ENCODE measurements at regions not wholly inside any gene's neighbourhood (a gene's known extent, or its start where the extent isn't known, plus 50 kb on each side); places are given as distances from the start of the nearest gene placed in this dataset.
A peak's percentile ranks its signal among the peaks of the same experiment; 100 is the strongest.

DNA sequence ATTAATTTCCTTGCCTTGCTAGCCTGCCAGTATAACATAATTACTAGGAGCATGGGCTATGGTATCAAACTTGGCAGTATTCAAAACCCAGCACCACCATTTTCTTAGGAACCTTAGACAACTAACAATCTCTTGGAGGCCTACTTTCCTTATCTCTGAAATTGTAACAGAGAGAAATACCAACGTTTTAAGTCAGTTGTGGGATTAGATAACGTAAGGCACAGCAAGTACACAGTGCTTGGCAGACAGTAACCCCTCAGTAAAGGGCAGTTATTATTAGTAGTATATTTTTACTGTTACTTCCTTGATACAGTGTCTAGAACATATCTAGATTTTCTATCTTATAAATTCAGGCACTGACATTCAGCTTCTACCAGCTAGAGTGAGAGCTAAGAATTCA is 309.6 kb downstream of the ACTL7B start:
- no peak for DNase-seq

DNA sequence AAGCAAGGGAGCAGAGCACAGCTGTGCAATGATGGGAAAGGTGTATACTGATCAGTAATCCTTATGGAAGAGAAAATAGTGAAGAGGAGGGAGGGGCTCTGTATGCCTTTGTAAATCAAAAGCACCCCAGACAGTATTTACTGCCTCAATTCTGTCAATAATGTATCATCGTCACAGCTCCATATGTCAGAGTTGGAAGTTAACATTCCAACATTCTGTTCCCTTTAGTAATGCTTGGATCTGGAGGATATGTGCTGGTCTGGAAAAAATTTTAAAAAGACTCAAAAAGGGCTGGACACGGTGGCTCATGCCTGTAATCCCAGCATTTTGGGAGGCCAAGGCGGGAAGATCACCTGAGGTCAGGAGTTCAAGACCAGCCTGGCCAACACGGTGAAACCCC is 310.4 kb downstream of the ACTL7B start:
- peak; percentile 29 for DNase-seq

DNA sequence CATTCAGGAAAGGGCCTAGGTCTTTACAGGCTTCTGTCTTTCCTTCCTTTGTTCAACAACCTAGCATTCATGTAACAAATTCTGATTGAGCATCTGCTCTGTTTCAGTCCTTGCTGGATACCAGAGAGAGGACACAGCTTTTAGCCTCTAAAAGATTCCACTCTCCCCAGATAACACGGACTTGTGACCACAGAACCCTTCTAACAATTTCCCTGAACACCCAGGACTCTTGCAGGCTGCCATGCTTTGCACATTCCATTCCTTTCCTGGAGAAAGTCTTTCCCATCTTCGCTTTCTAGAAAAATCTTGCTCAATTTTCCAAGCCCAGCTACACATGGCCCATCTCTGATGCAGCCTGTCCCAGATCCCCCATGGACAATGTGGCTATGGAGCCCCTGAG is 310.9 kb downstream of the ACTL7B start:
- DNase-seq: peak; percentile 22

DNA sequence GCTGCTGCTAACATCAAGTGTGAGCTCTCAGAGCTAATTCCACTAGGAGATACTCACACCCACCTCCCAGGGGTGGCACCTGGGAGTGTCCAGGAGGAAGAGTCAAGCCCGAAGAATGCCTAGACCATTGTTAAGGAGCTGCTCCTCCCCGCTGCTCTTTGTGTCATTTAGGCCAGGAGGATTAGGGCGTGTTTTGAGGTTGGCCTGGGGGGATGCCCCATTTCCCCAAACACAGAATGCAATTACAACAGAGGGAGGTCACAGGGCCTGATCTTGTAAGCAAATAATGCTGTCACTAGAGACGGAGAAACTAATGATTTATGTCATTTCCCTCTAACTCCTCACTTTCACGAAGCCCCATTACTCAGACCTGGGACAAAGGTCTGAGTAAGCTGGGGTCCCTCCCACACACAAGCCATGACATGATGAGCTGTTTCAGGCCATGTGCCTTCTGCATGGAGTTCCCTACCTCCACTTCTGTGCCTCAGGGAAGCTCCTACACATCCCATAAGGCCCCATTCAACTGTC is 312.5 kb downstream of the ACTL7B start:
- DNase-seq: peak; percentile 23

DNA sequence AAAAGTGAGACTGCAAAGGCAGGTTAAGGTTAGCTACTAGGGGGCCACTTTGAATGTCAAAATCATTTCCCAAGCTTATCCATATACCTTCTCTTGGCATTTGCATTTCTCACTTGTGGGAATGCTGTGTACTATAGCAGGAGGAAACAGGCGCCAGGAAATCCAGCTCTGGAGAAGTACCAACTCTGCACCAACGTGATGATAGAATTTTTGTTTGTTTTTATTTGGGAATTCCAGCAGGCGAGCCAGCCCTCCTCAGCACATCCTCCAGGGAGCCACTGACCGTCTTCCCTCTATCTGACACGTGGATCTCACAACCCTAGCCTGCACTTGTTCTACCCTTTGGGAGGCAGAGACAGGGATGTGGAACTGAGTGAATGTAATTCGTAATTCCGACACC is 318.0 kb downstream of the ACTL7B start:
- no peak for DNase-seq

DNA sequence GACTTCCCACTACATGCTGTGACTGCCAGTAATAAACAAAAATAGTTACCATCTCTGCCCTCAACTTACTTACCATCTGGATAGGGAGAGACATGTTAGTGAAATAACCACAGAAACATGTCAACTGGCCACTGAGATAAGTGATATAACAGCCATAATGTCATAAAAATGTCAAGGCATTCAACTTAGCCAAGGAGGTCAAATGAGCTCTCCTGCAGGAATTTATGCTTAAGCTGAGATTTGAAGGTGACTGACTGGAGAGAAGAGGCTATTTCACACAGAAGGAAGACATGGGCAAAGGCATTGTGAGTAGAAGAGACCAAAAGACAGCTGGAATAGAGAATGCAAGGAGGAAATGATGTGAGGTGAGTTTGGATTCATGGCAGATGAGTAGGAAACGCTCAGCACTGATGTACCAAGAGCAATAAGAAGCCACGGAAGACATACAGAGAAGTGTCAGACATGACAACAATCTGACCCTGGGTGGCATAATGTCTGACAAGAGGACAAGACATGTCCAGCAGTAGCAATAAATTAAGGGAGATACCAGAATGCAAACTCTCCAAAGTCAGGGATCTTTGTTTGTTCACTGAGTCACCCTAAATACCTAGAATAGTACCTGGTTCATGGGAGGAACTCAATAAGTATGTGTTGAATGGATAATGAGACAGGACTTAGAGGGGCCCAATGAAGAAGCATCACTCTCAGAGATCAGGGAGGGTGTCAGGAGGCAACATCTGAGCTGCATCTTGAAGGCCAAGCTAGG is 318.8 kb downstream of the ACTL7B start:
- peak; percentile 22 for DNase-seq

DNA sequence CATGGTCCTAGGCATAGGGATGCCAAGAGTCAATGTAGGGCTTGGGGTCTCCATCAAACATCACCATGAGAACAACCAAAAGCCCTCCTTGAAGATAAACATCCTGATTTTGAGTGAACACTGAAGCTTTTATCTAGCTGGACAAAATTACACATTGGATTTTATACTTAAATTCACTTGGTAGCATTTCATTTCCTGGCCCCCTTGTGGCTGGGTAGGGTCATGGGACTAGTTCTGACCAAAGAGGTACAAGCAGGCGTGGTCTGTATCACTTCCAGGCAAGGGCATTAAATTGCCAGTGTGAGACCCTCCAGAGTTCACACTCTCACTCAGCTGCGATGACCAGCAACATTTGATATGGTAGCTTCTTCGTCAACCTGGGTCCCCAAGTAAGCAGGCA is 320.3 kb downstream of the ACTL7B start:
- peak; percentile 16 for DNase-seq

DNA sequence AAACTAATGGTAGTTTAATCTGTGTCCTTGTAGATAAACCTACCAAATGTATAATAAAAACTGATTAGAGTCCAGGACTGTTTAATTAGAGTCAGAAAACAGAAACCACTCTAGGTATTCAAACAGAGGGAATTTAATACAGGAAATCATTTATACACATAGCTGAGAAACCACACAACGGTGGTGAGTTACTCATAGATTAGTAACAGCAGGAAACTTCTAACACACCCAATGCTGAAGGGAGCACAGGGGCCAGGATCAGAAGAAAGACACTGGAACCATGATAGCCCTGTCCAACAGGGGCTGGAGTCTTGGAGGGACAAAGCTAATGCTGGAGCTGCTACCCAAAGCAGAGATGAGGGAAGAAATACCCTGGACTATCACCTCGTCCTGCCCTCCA is 321.0 kb downstream of the ACTL7B start:
- peak; percentile 83 for DNase-seq

DNA sequence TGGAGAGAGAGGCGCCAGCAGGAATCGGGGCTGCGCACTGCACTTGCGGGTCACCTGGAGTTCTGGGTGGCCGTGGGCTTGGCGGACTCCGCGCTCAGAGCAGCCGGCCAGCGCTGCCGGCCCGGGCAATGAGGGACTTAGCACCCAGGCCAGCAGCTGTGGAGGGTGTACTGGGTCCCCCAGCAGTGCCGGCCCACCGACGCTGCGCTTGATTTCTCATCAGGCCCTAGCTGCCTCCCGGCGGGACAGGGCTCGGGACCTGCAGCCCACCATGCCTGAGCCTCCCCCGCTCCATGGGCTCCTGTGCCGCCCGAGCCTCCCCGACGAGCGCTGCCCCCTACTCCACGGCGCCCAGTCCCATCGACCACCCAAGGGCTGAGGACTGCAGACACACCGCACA is 325.6 kb downstream of the ACTL7B start:
- no peak for DNase-seq

DNA sequence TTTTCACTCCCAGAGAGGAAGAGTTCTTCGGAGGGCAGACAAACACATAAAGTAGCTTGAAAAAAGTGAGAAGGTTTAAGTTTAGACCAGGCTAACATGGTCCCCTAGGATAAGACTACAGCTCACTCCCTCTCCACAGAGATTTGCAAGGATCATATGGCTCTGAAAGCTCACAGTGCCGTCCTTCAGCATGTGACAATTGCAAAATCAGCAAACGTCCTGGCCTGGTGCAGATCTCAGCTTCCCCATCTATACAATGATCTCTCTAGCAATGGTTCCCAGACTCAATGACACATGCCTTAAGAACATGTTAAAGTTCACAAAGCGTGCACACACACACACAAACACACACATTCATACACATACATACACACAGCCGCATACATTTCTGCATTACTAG is 327.6 kb downstream of the ACTL7B start:
- no peak for DNase-seq

DNA sequence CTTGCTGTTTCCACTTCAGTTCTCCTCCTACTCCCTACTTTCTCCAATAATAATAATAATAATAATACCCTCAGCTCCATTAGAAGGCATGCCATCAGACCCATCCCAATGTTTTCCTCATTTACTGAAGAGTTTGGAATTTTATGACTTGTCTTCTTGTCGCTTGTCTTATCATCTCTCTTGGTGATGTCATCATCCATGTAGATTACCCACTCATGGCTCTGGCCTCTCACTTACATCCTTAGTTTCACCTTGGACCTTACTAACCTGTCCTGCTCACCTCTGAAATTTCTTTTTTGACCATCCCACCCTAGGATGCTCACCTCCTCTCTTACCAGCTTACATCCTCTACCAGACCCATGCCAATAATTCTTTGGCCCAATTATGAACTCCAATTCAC is 329.3 kb downstream of the ACTL7B start:
- no peak for DNase-seq

DNA sequence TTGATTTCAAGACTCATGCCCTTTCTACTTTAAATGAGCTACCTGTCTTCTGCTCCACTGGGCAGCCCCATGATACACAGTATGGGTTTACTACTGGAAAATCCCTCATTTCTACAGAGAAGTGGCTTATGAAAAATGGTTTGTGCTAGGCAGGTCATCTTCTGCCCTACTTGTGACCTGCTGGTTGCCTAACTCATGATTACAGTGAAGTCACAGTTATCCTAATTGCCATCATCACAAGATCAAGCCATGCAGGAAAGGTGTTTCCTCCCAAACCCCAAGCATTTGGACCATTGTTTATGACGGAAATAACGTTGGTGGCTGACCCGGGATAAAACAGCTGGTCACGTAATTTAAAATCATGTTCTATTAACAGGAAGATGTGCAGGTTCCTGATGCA is 330.6 kb downstream of the ACTL7B start:
- DNase-seq: no peak

DNA sequence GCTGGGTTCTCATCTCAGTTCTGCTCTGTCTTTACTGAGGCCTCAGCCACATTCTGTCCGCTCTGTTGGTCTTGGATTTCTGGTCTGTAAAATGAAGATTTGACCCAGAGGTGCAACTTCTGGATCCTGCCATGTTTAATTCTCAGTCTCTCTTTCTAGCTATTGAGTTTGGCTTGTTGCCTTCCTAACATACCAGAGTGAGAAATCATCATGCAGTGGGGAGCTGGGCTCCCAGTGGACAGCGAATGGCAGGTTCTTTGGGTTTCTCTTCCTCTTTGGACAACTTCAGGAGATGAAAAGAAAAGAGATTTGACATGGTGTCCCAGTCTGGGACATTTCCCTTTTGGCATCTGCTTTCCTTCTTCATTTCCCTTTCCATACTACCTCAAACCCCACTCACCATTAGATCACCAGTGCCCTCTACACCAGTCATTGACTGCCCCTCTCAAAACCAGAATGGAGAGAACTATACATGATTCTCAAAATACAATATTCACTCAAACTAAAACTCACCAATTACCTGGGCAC is 334.7 kb downstream of the ACTL7B start:
- DNase-seq: peak; percentile 73

DNA sequence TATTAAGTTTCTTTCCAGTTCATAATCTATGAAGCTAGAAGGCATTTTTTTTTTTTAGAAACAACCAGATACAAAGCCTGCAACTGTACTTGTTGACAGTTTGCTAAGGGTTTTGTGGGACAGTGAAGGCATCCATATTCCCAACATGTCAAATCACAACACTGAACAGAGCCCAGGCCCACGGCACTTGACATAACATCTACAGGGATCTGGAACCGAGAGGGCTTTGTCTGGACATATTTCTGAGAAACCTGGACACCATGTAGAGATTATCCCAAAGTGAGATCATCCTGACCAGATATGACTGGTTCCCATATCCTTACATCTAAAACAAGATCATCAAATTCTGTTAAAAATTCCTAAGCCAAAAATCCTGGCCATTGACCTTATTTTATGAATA is 336.3 kb downstream of the ACTL7B start:
- DNase-seq: no peak

DNA sequence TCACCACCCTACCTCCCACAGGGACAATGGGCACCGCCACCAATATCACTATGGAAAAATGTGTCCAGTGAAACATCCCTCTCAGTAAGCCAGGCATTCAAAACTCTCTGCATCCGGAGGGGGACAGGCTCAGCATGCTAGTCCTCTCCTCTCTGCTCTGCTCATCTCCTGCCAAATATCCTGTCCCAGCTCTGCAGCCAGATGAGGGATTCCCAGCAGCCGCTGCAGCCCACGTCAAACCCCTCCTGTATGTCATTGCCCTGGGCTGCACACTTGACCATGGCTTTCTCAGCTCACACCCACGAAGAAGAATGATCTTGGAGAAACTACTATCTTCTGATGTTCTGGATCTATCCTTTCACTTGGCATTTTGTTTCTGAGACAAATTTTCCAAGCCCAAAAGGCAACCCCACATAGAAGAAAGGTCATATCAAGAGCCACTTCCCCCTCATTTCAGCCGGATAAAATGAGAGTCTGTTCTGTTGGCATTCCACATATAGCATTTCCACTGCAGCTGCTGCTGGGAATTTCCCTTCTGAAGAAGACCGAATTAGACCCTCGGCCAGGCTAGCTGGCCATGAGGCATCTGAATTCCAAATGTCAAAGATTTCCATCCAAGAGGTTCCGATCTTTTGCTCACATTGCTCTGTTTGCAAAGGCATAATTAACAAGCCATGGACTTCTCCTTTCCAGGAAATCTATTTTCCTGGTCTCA is 338.0 kb downstream of the ACTL7B start:
- no peak for DNase-seq

DNA sequence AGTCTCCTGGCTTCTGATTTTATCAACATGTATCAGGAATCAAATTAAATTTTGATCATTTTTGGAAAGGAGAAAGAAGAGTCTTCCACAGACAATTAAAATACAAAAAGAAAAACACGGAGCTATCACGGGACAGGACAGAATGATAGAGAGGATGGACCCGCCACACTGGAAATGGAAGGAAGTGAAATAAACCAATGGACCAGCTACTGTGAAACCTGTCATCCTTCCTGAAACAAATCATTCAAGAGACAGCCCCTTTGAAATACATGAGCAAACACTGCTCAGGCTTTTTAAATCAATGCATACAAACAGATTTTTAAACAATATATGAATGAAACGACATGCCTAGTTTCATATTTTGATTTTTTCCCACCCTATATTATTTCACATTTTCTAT is 339.4 kb downstream of the ACTL7B start:
- no peak for DNase-seq

DNA sequence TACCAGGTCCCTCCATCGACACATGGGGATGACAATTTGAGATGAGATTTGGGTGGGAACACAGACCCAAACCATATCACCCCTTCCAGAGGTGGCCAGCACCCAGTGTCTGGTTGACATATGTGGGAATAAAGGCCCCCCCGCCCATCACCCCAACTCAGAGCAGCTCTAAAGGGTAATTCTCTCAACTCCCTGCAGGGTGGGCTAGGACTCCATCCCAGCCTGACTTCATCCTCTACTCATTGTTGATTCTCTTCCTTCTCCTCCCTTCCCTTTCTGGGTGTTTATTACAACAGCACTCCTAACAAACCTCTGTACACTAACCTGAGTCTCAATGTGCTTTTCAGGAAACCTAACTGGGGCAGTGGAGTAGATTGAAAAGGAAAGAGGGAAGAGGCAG is 339.9 kb downstream of the ACTL7B start:
- DNase-seq: no peak

DNA sequence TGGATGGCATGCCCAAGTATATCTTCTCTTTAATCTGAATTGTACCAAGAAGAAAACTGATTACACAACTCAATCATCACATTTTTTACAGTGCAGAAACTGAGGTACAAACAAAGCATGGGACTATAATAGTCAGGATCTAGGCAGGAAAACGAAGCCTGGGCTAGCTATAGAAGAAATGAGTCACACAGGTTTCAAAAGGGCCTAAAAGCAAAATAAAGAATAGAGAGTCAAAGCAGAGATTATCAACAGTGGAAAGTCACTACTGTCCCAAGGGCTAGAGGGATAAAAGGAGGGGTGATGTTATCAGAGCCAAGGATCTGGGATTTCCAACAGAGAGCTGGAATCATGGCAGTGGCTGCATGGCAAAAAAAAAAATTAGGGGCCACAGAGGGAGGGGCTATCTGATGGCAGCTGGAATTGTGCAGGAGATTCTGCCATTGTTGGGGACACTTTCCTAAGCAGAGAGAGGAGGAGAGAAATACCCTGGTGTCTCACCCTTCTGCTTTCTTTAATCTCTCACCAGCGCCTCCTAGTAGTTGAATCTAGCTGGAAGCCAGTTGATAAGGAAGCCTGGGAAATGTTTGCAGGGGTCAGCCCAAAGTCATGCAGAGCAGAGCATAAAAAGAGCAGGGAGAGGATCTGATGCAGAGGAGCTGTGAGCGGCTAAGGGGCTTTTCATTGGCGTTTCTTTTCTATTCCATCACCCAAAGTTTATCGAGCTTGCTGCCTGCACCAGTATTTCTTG is 343.2 kb downstream of the ACTL7B start:
- DNase-seq: no peak

DNA sequence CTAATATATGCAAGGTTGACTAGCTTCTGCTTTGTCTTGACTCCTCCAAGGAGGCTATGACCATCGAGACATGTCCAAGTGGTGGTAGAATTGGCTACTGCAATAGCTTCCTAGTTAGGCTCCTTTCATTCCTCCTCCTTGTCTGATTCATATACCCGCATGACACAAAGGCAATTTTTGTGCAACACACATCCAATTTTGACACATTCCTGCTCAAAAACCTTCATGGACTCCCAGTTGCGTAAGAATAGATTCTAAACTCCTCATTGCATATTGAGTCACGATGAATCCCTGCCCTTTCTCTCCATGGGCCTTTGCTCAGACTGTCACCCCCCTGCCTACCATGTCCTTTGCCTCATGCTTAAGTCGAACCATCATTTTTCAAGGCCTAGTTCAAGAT is 344.5 kb downstream of the ACTL7B start:
- peak; percentile 76 for DNase-seq

DNA sequence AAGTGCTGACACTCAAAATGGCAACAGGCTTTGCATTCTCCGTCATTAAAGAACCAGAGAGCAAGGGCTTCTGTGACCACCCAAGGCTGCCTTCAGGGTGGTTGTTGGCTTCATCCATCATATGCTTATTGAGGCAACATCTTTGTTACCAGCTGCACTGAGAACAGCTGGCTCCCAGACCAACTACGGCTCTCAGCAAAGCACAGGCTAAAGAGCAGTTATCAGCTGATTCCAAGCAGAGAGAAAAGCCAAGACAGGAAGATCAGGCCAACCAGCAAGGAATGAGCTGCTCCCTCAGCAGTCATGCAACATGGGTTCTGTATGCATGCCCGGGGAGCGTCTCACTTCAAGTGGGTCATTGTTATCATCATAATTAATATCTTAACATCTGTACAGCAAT is 358.9 kb downstream of the ACTL7B start:
- no peak for DNase-seq

DNA sequence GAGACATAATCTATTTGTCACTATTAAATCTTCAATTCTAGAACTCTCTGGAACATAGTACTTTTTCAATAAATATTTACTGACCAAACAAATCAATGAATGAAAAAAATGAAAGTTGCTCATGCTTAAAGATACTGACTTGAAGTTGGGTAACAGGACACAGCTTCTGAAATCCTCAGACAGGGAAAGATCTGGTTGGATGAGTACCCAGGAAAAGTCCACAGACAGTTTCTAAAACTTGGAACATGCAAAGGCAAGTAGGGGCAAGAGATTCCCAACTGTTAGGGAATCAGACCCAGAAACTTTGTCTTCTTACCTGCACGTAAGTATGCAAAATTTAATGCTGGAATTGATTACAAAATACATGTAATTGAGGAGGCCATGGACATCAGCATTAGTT is 366.2 kb downstream of the ACTL7B start:
- DNase-seq: no peak

DNA sequence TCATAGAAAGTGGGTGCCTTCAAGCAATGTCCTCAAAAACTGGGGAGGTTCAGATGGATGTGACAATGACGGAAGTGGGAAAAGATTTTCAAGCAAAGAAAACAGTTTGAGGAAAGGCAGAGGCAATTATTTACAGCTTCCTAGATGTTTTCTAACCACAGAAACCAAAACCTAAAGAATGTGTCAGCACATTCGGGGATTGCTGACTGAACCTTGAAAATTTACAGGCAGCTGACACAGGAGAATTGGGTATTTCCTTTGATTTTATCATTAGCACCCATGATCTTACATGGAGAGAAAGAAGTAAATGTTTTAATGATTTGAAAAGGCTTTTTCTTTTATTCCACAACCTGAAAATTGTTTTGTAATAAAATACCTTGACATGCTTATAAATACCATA is 369.0 kb downstream of the ACTL7B start:
- DNase-seq: peak; percentile 64

DNA sequence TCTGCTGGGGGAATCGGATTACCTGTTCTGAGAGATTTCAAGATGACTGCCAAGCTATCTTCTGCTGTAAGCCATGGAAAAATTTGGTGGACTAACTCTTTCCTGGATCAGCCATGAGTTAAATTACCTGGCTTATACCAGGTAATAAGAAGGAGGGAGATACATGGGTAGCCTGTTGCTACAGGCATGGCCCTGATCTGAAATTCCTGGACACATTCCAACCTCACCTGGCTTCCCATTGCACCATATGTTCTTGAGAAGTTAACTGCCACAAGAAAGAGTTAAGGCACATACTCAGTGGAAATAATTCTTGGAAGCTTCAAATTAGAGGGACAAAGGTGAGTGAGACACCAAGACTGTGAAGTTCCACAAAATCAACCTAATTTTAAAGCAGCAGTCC is 371.3 kb downstream of the ACTL7B start:
- DNase-seq: no peak

DNA sequence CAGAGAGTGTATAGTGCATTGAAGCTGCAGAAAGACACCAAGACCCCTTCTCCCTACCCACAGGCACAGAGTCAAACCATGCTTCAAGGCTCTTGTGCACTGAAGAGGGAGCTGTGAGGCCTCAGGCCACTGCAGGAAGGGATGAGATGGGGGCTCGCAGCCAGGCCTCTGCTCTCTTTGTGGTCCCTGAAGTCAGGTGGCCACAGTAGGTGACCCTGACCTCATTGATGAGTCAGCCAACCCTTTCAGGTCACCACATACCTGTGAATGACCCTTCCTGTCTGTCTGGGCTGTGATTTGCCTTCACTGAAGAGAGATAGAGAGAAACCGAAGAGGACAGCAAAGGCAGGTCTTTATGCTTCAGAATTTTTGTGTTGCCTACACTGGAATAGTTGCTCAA is 372.1 kb downstream of the ACTL7B start:
- DNase-seq: no peak
